Ammon's horn (tissue), 1 donor: ENCODE measurements at regions not wholly inside any gene's neighbourhood (a gene's known extent, or its start where the extent isn't known, plus 50 kb on each side); places are given as distances from the start of the nearest gene placed in this dataset.

Experiments
- DNase-seq: peaks from one replicate; pipeline ENCODE4 v3.0.0-alpha.2; 2016; ENCODE audit warnings: low spot score

- peak; percentile 1 for DNase-seq
Measured at GRCh38 chrX:65034292-65034667, 58.0 kb upstream of the ZC4H2 start.
